ENCODE measurements at regions not wholly inside any gene's neighbourhood (a gene's known extent, or its start where the extent isn't known, plus 50 kb on each side); places are given as distances from the start of the nearest gene placed in this dataset.

DNA sequence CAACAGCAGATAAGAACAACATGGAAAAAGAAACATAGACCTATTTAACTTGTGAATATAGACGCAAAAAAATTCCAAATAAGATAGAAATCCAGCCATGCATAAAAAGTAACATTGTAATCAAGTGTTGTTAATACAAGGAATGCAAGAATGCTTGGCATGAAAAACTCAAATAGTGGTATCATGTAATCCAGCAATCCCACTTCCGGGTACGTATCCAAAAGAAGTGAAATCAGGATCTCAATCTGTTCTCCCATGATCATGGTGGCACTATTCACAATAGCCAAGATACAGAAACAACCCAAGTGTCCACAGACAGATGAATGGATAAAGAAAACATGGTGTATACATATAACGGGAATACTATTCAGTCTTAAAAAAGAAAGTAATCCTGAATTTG, 437.4 kb downstream of the ARHGEF28 start:
- Histone ChIP-seq H3K9me3 (ENCODE audit: low read length) (no peaks in the 10 kb centered on the region), H2AFZ (ENCODE audit: low read depth, low read length) (no peak overlapping the region), H3K4me3 (ENCODE audit: low read length) (no peak overlapping the region), H3K27me3 (ENCODE audit: insufficient read depth, low read length) (no peaks in the 10 kb centered on the region), H3K4me1 (ENCODE audit: insufficient read depth, low read length) (no peaks in the 10 kb centered on the region), H3K36me3 (ENCODE audit: insufficient read depth, low read length) (no peaks in the 10 kb centered on the region)

DNA sequence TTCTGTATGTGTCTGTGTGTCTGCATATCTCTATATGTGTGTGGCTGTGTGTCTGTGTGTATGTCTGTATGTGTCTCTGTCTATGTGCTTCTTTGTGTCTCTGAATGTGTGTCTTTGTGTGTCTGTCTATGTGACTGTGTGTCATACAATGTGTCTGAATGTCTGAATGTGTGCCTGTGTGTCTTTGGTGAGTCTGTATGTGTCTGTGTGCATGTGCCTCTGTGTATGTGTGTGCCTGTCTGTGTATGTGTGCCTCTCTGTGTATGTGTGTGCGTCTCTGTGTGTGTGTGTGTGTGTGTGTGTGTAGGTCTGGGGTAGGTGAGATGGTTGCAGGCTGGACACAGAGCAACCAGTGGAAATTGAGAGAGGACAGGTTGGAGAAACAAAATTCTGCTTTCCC, 435.3 kb downstream of the ARHGEF28 start:
- Histone ChIP-seq H2AFZ (ENCODE audit: low read depth, low read length) (no peak overlapping the region), H3K4me3 (ENCODE audit: low read length) (no peak overlapping the region), H3K9me3 (ENCODE audit: low read length) (no peaks in the 10 kb centered on the region), H3K36me3 (ENCODE audit: insufficient read depth, low read length) (no peaks in the 10 kb centered on the region), H3K27me3 (ENCODE audit: insufficient read depth, low read length) (no peaks in the 10 kb centered on the region), H3K4me1 (ENCODE audit: insufficient read depth, low read length) (no peaks in the 10 kb centered on the region)

DNA sequence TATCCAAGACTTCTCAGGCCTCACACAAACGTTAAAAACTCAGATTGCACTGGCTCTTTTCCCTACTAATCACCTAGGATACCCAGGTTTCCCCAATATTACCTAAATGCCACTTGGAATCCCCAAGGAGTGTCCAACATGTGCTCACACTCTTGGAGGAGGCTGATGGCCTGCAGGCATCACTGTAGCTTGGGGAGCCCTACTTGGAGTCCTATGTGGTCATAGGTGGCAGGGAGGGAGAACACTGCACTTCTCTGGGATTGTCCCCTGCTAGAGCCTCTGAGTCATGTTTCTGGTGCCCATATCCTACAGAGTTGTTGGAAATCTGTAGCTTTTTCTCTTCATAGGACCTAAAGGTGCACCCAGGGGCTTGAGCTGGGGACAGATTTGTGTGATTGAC, 433.7 kb downstream of the ARHGEF28 start:
- H3K4me1 ChIP-seq (ENCODE audit: insufficient read depth, low read length) = peaks cover 15% of the 10 kb centered on the region
- no peak overlapping the region for H2AFZ ChIP-seq (ENCODE audit: low read depth, low read length)

DNA sequence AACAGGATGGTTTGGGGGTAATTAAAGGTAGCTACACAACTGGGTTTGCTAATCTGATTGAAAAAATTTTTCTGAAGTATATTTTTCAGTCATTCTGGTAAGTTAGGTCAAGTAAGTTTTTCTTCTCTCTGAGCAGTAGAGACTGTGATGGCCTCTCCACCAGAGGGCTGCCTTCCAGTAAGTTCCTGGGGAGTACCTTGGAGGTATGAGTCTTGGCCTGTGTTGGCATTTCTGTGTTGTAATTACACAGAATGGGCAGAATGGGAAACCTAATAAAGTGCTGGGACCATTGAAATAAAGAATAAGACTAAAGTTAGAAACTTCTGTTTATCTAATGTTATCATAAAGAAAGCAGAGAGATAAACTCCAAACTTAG, 430.8 kb downstream of the ARHGEF28 start:
- H3K27me3 ChIP-seq (ENCODE audit: insufficient read depth, low read length) = no peaks in the 10 kb centered on the region
- no peaks in the 10 kb centered on the region for H3K36me3 ChIP-seq (ENCODE audit: insufficient read depth, low read length)
- peaks cover 23% of the 10 kb centered on the region for H3K4me1 ChIP-seq (ENCODE audit: insufficient read depth, low read length)
- H3K4me3 ChIP-seq (ENCODE audit: low read length) = no peak overlapping the region
- no peak overlapping the region for H2AFZ ChIP-seq (ENCODE audit: low read depth, low read length)
- H3K9me3 ChIP-seq (ENCODE audit: low read length) = no peaks in the 10 kb centered on the region

More for the DNA sequence above, 433.7 kb downstream of the ARHGEF28 start:
- H3K27me3 ChIP-seq (ENCODE audit: insufficient read depth, low read length) = no peaks in the 10 kb centered on the region
- no peaks in the 10 kb centered on the region for H3K36me3 ChIP-seq (ENCODE audit: insufficient read depth, low read length)
- H3K9me3 ChIP-seq (ENCODE audit: low read length) = no peaks in the 10 kb centered on the region
- H3K4me3 ChIP-seq (ENCODE audit: low read length) = no peak overlapping the region

DNA sequence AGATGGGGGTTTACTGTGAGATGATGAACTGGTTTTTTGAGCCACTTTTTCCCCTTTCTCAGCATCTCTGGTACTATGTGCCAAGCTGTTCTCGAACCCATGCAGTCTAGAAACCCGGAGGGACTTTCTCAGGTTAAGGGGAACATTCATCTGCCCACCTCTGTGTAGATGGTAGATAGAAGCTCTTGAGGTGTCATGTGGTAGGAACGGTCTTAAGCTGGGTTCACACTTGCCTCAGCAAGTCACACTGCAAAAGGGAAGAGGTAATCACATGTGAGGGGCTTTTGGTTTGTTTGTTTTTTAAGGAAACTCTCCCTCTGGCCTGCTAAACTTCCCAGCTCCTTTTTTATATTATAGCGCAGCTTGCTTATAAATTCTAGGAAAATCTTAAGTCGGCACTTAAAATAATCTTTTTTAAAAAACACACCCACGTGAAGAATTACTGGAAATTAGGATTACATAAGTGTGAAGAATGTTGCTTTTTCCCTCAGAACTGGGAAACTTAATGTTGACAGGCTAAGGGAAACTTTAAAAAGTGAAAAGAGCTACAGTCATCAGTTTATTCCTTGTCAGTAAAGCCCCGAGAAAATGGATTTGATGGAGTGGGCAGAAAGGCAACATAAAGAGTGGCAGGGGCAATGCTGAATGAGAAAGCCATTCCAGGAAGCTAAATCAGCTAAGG, 430.3 kb downstream of the ARHGEF28 start:
- Histone ChIP-seq H3K27me3 (ENCODE audit: insufficient read depth, low read length) (no peaks in the 10 kb centered on the region), H3K36me3 (ENCODE audit: insufficient read depth, low read length) (no peaks in the 10 kb centered on the region), H2AFZ (ENCODE audit: low read depth, low read length) (no peak overlapping the region), H3K4me1 (ENCODE audit: insufficient read depth, low read length) (peaks cover 23% of the 10 kb centered on the region), H3K4me3 (ENCODE audit: low read length) (no peak overlapping the region), H3K9me3 (ENCODE audit: low read length) (no peaks in the 10 kb centered on the region)

DNA sequence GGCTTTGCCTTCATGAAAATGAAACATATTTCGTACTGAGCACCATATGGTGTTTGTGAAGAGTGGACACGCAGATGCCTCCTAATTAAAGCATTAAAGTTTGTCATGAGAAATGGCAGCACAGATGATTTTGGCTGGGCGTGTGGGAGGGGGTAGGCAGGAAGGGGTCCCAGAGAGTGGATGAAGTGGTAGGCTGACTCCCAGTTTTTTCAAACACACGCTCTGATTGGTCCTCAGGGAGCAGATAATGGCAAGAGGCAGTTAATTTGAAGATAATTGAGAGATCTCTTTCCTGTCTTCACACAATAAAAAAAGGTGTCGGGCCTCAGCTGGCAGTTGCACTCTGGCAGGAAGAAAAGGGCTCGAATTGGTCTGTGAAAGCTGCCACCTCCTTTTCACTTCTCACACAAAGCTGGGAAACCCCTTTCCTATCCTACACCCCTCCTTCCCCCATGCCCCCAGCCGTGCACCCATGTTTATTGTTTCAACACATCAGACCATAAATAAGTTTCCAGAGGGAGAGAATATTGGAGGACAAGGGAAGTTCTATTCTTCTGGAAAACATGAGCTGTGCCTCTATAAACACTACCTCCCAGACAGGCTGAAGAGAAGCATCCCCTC, 429.6 kb downstream of the ARHGEF28 start:
- Histone ChIP-seq H3K4me1 (ENCODE audit: insufficient read depth, low read length) (peaks cover 23% of the 10 kb centered on the region), H3K36me3 (ENCODE audit: insufficient read depth, low read length) (no peaks in the 10 kb centered on the region), H3K9me3 (ENCODE audit: low read length) (no peaks in the 10 kb centered on the region), H3K27me3 (ENCODE audit: insufficient read depth, low read length) (no peaks in the 10 kb centered on the region), H2AFZ (ENCODE audit: low read depth, low read length) (no peak overlapping the region), H3K4me3 (ENCODE audit: low read length) (no peak overlapping the region)

DNA sequence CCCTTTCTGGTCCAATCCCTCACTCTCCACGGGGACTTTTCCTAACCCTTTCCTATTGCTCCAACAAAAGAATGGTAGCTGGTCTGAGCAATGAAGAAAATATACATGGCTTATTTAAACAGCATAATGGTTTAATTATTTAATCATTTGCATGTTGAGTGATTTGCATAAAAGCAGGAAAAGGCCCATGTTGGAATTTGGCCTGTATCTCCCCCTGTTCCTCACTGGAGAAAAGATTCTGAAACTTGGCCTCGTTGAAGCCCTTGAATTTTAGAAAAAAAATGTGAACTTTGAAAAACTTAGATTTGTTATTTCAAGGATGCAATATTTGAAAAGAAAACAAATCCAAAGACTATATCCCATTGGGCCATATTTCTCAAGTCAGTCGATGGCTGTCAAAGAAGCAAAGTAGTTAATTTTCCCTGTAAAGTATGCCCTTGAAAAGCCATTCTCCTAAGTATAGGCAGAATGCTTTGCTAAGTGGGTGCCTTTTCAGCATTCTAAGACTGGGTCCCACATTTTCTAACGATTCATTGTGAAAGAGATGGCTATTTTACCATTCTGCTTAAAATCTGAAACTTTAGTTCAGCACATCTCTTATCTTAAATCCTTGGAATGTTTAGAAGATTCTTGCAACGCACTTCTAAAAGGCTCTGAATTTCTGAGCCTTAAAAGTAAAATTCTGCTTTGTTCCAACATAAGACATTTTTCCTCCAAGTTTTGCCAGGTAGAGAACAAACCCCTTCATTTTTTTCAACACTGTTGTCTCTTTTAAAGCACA, 428.8 kb downstream of the ARHGEF28 start:
- Histone ChIP-seq H3K4me3 (ENCODE audit: low read length) (no peak overlapping the region), H3K4me1 (ENCODE audit: insufficient read depth, low read length) (peaks cover 23% of the 10 kb centered on the region), H3K36me3 (ENCODE audit: insufficient read depth, low read length) (no peaks in the 10 kb centered on the region), H2AFZ (ENCODE audit: low read depth, low read length) (no peak overlapping the region), H3K9me3 (ENCODE audit: low read length) (no peaks in the 10 kb centered on the region), H3K27me3 (ENCODE audit: insufficient read depth, low read length) (no peaks in the 10 kb centered on the region)

DNA sequence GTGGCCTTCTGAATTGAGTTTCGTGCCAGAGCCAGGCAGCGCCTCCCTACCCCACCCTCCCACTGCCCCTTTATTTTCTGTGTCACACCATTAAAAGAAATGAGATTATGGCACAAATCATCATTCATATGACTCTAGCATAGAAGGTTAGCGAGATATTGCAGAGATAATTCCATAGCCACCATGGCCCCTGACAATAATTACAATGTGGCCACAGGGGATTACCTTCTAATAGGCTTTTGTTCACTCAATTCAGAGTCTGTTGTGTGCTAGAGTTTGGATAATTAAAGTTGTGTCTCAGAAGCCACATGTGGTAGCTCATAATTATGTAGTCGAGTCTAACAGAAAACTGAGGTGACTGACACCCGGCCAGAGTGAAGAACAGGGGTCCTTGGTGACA, 428.1 kb downstream of the ARHGEF28 start:
- H3K36me3 ChIP-seq (ENCODE audit: insufficient read depth, low read length) = no peaks in the 10 kb centered on the region
- H3K4me3 ChIP-seq (ENCODE audit: low read length) = no peak overlapping the region
- no peak overlapping the region for H2AFZ ChIP-seq (ENCODE audit: low read depth, low read length)
- H3K27me3 ChIP-seq (ENCODE audit: insufficient read depth, low read length) = no peaks in the 10 kb centered on the region
- peaks cover 23% of the 10 kb centered on the region for H3K4me1 ChIP-seq (ENCODE audit: insufficient read depth, low read length)
- H3K9me3 ChIP-seq (ENCODE audit: low read length) = no peaks in the 10 kb centered on the region

DNA sequence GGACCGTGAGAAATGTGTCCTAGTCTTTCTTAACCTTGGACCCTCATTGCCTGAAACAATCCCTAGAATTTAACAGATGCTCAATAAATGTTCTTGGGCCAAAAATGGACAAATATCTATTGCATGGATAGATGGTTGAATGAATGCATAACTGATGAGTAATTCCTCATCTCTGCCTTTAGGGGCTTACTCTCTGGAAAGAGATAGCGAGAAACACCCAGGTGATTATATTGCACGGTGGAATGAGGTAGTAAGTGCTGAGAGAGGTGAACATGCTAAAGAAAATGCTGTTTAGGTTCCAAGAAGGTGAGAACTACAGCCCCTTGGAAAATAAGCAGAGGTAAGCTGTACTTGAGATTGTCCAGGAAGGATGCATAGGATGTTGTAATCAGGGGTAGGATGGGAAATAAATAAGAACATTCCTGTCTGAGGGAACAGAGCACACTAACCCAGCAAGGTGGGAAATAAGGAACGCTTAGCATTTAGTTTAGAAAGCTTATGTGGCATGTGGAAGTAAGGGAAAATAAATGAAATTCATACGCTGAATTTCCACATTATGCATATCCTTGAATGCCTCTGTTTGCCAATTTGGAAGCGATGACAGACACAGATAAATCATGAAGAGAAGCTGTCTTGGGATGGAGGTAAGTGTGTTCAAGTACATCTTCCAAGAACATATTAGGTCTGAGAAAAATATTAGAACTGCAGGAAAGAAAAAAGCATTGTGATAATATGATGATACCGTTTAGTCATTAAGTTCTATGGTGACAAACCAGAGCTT, 426.6 kb downstream of the ARHGEF28 start:
- Histone ChIP-seq H2AFZ (ENCODE audit: low read depth, low read length) (no peak overlapping the region), H3K27me3 (ENCODE audit: insufficient read depth, low read length) (no peaks in the 10 kb centered on the region), H3K4me3 (ENCODE audit: low read length) (no peak overlapping the region), H3K4me1 (ENCODE audit: insufficient read depth, low read length) (peaks cover 23% of the 10 kb centered on the region), H3K36me3 (ENCODE audit: insufficient read depth, low read length) (no peaks in the 10 kb centered on the region), H3K9me3 (ENCODE audit: low read length) (peaks cover 4% of the 10 kb centered on the region)

DNA sequence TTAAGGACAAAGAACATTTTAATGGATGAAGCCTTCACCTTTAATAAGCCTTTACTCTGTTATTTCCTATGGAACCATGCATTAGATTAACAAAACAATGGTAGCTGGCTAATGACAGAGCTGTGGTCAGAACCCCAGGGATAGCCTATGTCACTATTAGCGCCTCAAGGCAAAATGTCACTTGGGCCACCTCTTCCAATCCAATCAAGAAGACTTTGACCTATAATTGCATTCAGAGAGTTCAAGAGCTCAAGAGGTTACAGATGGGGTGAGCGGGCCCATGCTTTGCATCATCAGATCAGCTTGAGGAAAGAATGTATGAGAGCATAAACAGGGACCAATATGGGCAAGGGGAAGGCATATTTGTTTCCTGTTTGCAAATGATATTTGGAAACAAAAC, 425.1 kb downstream of the ARHGEF28 start:
- peaks cover 22% of the 10 kb centered on the region for H3K4me1 ChIP-seq (ENCODE audit: insufficient read depth, low read length)
- H3K27me3 ChIP-seq (ENCODE audit: insufficient read depth, low read length) = no peaks in the 10 kb centered on the region
- no peak overlapping the region for H2AFZ ChIP-seq (ENCODE audit: low read depth, low read length)
- no peak overlapping the region for H3K4me3 ChIP-seq (ENCODE audit: low read length)
- no peaks in the 10 kb centered on the region for H3K36me3 ChIP-seq (ENCODE audit: insufficient read depth, low read length)
- peaks cover 4% of the 10 kb centered on the region for H3K9me3 ChIP-seq (ENCODE audit: low read length)

DNA sequence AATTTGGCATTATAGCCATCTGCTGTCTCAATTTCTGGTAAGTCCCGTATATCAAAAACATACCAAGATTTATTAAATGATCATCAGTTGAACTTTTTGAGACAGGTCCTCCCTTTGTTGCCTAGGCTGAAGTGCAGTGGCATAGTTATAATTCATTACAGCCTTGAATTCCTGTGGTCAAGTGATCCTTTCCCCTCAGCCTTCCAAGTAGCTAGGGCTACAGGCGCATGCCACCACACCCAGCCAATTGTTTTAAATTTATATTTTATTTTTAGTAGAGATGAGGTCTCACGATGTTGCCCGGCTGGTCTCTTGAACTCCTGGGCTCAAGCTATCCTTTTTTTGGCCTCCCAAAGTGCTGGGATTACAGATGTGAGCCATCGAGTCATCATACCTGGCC, 418.9 kb downstream of the ARHGEF28 start:
- Histone ChIP-seq H3K4me1 (ENCODE audit: insufficient read depth, low read length) (no peaks in the 10 kb centered on the region), H2AFZ (ENCODE audit: low read depth, low read length) (no peak overlapping the region), H3K4me3 (ENCODE audit: low read length) (no peak overlapping the region), H3K36me3 (ENCODE audit: insufficient read depth, low read length) (no peaks in the 10 kb centered on the region), H3K9me3 (ENCODE audit: low read length) (peaks cover 4% of the 10 kb centered on the region), H3K27me3 (ENCODE audit: insufficient read depth, low read length) (no peaks in the 10 kb centered on the region)

DNA sequence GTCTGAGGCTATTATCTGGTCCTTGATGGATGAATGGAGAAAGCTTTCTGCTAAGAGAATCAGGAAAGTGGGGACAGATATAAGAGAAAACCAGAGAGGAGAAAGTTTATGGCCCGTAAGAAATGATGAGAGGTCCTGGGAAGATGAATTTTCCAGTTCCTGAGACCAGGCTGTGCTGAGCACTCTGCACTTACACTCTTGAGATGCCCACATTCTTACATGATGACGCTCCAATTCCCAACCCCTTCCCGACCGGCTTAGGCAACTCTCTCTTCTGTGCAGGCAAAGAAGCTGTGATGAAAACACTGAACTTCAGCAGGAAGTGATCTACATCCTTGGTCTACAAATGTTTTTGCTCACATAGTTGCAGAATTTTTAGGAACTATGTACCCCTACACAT, 417.0 kb downstream of the ARHGEF28 start:
- peaks cover 2% of the 10 kb centered on the region for H3K9me3 ChIP-seq (ENCODE audit: low read length)
- H3K4me1 ChIP-seq (ENCODE audit: insufficient read depth, low read length) = peaks cover 4% of the 10 kb centered on the region
- no peak overlapping the region for H2AFZ ChIP-seq (ENCODE audit: low read depth, low read length)
- H3K27me3 ChIP-seq (ENCODE audit: insufficient read depth, low read length) = no peaks in the 10 kb centered on the region
- H3K4me3 ChIP-seq (ENCODE audit: low read length) = no peak overlapping the region
- no peaks in the 10 kb centered on the region for H3K36me3 ChIP-seq (ENCODE audit: insufficient read depth, low read length)

DNA sequence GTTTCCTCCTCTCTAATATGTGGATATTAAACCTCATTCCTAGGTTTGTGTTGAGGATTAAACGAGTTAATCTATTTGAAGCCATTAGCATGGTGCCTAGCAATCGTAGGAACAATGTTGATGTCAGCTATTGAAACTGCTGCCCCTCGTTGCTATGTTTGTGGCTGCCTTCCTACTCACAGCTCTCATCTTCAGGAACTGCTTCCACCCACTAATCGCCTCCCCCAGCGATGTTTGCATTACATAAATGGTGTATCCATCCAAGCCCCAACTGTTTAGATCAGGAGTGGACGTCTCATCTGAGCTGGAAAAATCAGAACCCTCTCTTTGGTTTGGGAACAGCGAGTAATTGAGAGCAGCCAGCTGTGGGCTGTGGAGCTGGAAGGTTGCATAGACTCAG, 416.6 kb downstream of the ARHGEF28 start:
- Histone ChIP-seq H2AFZ (ENCODE audit: low read depth, low read length) (no peak overlapping the region), H3K4me1 (ENCODE audit: insufficient read depth, low read length) (peaks cover 8% of the 10 kb centered on the region)

More for the DNA sequence above, 416.6 kb downstream of the ARHGEF28 start:
- H3K9me3 ChIP-seq (ENCODE audit: low read length) = no peaks in the 10 kb centered on the region
- H3K36me3 ChIP-seq (ENCODE audit: insufficient read depth, low read length) = no peaks in the 10 kb centered on the region
- H3K27me3 ChIP-seq (ENCODE audit: insufficient read depth, low read length) = no peaks in the 10 kb centered on the region
- H3K4me3 ChIP-seq (ENCODE audit: low read length) = no peak overlapping the region

Measured in neuron (in vitro differentiated cells).